Esophagus squamous epithelium (tissue), 4 donors: ENCODE measurements at regions not wholly inside any gene's neighbourhood (a gene's known extent, or its start where the extent isn't known, plus 50 kb on each side); places are given as distances from the start of the nearest gene placed in this dataset.

ENCODE experiments used
- CTCF ChIP-seq, 6 experiments: fragments of 450-650 bp in 4 of 6; fragments of 200-600 bp in 2 of 6; sonication (generic) in 2 of 6; IDR thresholded peaks; one replicate each; pipeline ENCODE4 v1.5.1; 2016 to 2019; ENCODE audit warnings: antibody characterized with exemption in 6 of 6, mild to moderate bottlenecking in 4 of 6, moderate library complexity in 4 of 6
- POLR2A ChIP-seq, 4 donors: fragments of 450-650 bp; IDR thresholded peaks; one replicate each; pipeline ENCODE4 v1.6.1; 2017; ENCODE audit warnings: antibody characterized with exemption in 4 of 4, mild to moderate bottlenecking in 4 of 4, moderate library complexity in 3 of 4

- TF ChIP-seq POLR2A (IDR thresholded peaks at IDR 0.05): no peak
- no peak for TF ChIP-seq CTCF (IDR thresholded peaks at IDR 0.05)
Measured at GRCh38 chr4:159639671-159640323, 536.9 kb downstream of the RAPGEF2 start.
